G401 (cell line): ENCODE measurements at regions not wholly inside any gene's neighbourhood (a gene's known extent, or its start where the extent isn't known, plus 50 kb on each side); places are given as distances from the start of the nearest gene placed in this dataset.

Experiments
- DNase-seq: peaks from one replicate; pipeline ENCODE4 v3.0.0-alpha.2; 2015; ENCODE audit warnings: low spot score
- in situ Hi-C: cut with HindIII; loops from 2 replicates; pipeline ENCODE4 v1.10.0; 2016; ENCODE audit warnings: low sequenced_read_pairs, mixed read lengths

DNA sequence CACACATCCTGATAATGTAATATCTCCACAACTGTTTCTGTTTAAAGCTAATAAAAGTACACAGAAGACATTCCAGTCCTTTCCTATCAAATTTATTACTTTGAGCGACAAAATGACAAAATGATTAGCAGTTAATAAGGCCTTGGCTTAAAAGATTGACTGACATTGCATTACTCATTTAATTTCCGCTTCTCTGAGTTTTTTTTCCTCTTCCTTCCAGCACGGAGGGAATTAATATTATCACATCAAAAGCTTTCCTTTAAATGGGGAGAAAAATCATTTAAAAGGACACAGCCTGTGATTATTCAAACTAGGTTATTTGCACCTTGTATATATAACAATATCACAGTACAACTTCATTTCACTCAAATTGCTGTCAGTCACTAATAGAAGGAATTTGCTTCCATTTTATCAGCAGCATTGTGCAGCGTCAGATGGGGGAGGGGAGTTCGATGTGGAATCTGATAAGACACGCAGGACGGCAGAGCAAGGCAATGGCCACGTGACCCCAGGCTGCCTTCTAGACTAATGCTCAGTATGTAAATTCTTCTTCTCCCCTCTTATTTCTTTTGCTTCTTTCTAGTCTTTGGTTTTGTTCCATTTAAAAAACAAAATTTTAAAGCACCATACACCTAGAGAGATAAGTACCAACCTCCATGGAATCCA is 400.5 kb downstream of the IRX1 start:
- DNase-seq, result no peak
- in situ Hi-C loops, result no loop called here

DNA sequence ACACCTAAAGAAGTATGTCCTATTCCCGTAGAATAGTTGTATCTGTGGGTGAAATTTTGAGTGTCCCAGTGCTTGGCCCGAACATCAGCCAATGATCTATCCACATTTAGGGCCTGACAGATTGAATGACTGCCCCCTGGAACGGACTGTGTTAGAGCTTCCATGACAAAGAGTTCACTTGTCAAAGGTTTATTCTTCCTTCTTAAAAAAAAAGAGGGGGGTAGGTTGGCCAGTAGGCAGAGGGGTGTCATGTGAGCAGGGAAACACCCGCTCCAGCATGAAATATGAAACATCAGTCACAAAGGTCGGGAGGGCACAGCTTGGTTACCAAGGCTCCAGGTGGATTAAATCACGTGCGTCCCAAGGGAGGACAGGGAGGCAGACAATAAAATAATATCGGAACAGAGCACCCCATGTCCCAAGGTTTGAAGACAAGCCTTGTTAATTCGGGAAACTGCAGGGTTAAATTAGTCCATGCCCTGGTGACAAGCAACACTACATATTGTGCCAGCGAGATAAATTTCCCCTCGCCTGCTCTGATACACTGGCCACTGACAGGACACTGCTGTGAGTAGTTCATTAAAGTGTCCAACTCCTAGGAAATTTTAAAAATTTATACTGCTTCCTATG is 401.2 kb downstream of the IRX1 start:
- no peak for DNase-seq
- in situ Hi-C loops, result no loop called here

- DNase-seq, result no peak
- in situ Hi-C loops, result no loop called here
Measured at GRCh38 chr5:3997670-3998069, 402.0 kb downstream of the IRX1 start.

- DNase-seq, result no peak
- in situ Hi-C loops, result no loop called here
Measured at GRCh38 chr5:3999929-4000328, 404.3 kb downstream of the IRX1 start.

DNA sequence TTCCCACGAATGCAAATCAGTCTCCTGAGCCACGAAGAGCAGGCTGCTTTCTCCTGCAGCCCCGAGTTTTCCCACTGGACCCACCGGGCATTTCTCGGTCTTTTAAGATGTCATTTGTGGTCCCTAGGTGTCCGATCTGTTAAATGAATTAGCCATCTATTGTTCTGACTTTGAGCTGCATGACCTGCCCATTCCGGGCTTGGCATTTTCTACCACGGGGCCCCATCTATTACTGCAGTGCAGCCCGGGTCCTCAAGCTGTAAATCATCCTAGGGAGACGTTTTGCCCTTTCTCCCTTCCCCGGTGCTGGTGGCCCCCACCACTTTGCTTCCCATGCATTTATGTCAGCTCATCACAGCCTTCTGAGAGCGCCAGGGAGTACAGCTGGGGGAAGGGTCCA is 405.4 kb downstream of the IRX1 start:
- DNase-seq, result no peak
- in situ Hi-C loops, result no loop called here

GRCh38 chr5:4001758-4002533 is 406.3 kb downstream of the IRX1 start:
- in situ Hi-C loops, result no loop called here
- DNase-seq, result no peak

DNA sequence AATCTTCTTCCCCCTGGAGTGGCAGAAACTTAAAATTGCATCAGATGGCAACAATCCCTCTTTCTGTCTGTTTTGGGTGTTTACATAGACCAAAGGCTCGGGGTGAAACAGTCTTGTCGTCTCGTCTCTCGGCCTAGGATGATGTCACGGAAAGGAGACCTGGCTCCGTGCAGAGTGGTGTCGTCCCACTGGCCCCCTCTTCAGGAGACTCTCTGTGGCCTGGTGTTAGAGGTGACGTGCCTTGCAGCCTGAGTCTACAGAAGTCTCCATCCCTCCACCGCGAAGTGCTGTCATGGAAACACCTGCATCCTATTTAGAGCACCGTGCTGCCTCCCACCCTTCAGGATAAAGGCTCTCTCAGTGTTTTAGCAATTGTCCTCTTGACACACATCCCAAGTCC is 409.7 kb downstream of the IRX1 start:
- no peak for DNase-seq
- in situ Hi-C loops, result no loop called here

DNA sequence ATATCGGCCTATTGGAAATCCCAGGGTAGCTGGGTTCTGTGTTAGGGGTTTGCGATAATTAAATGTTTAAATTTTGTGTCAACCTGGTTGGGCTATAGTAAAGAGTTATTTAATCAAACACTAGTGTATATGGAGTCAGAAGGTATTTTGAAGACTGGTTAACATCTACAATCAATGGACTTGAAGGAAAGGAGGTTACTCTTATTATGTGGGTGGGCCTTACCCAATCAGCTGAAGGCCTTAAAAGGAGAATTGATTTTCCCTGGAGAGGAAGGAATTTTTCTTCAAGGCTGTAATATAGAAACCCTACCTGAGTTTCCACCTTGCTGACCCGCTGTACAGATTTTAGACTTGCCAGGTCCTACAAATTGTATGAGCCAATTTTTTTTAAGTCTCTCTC is 411.4 kb downstream of the IRX1 start:
- in situ Hi-C loops, result no loop called here
- DNase-seq, result no peak

- in situ Hi-C loops, result no loop called here
- DNase-seq, result no peak
Measured at GRCh38 chr5:4011943-4012342, 416.3 kb downstream of the IRX1 start.

DNA sequence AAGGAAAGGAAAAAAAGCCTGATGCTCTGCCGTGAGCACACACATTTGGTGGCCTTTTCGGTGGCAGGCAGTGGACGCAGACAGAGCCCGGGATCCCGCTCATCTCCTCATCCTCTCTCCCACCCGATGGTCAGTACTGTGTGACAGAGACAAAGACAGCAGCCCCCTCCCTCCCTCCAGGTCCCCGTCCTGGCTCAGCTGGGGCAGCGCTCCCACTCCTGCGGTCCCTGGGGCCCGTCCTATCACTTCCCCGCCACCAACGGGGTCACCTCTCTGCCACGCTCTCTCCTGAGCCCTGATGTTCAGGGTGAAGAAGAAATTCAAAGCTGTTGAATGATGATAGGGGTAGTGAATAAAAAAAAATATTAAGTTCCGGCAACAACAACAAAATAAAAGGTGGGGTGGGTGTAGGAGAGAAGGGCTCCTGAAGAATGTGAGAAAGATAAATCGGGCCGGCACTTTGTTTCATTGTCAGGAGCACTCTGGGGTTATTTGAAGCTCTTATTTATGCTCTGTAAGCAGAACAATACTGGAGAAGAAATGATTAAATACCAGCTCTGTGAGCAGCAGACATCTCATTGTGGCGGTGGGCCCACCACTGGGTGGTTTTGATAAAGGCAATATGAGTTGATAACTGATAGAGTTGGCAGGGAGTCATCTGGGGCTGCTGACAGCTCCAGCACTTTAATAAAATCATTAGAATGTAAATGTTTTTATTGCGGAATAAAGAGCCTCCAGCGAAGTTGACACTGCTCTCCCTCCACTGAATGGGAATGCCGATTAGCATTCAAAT is 417.7 kb downstream of the IRX1 start:
- in situ Hi-C loops, result no loop called here
- DNase-seq, result no peak

- DNase-seq, result no peak
- in situ Hi-C loops, result no loop called here
Measured at GRCh38 chr5:4015709-4016108, 420.1 kb downstream of the IRX1 start.

GRCh38 chr5:4017076-4017803 is 421.6 kb downstream of the IRX1 start:
- DNase-seq, result no peak
- in situ Hi-C loops, result no loop called here

DNA sequence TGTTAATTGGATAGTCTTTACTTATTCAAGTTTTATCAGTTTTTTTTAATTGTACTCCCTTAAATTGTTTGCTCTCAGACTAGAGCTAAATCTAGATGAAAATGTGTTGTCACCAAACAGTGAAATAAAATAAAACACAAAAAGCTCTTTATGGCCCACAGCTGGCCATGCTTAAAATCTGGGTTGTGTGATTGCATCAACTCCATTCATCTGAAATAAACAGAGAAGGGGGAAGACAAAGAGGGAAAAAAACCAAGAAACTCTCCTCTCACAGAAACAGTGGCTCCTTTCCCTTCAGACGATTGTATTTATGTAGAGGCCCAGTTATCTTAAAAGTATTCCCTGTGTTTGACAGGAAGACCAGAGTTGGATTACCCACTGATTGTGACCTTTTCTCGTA is 422.4 kb downstream of the IRX1 start:
- in situ Hi-C loops, result no loop called here
- DNase-seq, result no peak

DNA sequence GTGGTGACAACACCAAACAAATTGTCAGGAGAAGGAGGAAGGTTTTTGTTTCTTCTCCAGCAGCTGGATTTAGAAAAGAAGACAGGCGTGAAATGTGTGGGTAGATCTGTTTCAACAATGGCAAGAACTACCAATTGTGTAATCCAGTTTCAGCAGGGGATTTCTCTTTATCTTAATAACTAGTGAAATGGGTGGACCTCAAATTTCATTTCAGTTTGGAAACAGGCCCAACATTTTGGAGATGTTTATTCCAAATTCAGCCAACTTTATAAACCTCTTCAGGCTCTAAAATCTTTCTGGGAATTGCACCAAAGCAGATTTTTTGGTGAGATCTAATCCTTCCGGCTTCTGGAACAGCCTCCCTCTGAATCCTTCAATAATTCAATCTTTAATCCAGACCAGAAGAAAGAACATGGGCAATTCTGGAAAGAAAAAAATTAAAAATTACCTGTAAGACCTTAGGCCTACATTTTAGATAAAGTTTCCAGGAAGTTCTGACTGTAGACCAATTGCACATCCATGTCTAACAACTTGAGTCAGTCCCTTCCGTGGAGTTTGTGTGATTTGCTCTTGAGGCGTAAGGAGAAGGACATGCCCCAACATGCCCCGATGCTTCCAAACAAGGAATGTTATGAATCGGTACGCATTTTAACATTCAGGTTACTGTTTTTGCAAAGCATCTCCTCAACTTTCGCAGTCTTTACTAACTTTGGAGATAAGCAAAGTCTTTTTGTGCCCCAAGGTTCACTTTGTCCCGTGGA is 423.6 kb downstream of the IRX1 start:
- DNase-seq, result no peak
- in situ Hi-C loops, result no loop called here

DNA sequence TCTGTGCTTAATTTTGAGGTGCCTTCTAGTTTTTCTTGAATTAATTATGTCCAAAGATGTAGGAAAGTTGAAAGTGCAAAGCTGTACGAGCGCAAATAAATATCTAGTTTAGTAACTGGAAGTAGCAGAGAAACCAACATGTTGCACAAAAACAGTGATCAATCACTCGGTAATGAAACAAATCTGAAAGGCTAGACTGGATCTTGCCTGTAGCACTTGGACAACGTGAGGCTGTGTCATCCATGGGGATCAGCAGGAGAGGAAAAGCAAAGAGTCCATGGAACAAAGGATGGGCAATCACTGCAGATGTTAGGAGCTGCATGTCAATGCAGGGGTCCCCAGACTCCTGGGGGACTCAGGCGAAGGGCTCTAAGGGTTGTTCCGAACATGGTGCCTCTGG is 424.2 kb downstream of the IRX1 start:
- in situ Hi-C loops, result no loop called here
- no peak for DNase-seq

GRCh38 chr5:4020400-4020799 is 424.8 kb downstream of the IRX1 start:
- in situ Hi-C loops, result no loop called here
- DNase-seq, result no peak

- in situ Hi-C loops, result no loop called here
- no peak for DNase-seq
Measured at GRCh38 chr5:4022056-4022670, 426.5 kb downstream of the IRX1 start.

- DNase-seq, result no peak
- in situ Hi-C loops, result no loop called here
Measured at GRCh38 chr5:4023091-4023752, 427.6 kb downstream of the IRX1 start.
